GM12872 (cell line): ENCODE measurements at regions not wholly inside any gene's neighbourhood (a gene's known extent, or its start where the extent isn't known, plus 50 kb on each side); places are given as distances from the start of the nearest gene placed in this dataset.

Experiments
- CTCF ChIP-seq: IDR thresholded peaks from 3 replicates; pipeline ENCODE4 v1.5.1; 2011; ENCODE audit warnings: low read depth, mild to moderate bottlenecking, low read length, moderate library complexity; ENCODE audit not compliant: insufficient read depth

GRCh38 chr17:36691606-36692005, 90.2 kb downstream of the MRM1 start:
- no peak for TF ChIP-seq CTCF

GRCh38 chr17:36695082-36695481, 93.7 kb downstream of the MRM1 start:
- TF ChIP-seq CTCF, result no peak

- TF ChIP-seq CTCF, result no peak
These were observed 95.4 kb downstream of the MRM1 start for GRCh38 chr17:36696805-36697204.

- no peak for TF ChIP-seq CTCF
These were observed 96.6 kb downstream of the MRM1 start for GRCh38 chr17:36697903-36698530.

GRCh38 chr17:36701429-36702099, 100.2 kb downstream of the MRM1 start:
- no peak for TF ChIP-seq CTCF

GRCh38 chr17:36702636-36703035, 101.3 kb downstream of the MRM1 start:
- no peak for TF ChIP-seq CTCF

DNA sequence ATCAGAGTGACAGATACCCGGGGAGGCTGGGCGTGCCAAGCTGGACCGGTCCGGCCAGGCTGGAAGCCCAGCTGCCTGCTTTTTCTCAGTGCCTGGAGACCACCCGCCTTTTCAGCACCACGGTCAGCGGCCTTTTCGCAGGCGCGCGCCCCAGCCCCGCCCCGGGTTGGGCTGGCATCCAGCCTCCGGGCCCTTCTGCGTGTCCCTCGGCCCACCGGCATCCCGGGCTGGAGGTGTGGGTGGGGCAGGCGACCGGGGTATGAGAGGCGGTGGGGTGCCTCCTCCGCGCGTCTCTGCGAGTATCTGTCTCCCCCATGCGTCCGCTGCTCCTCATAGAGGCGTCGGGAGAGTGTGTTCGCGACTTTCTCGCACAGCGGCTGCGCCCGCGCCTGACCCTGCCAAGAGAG, 102.5 kb downstream of the MRM1 start:
- no peak for TF ChIP-seq CTCF
